KMS-11 (cell line): ENCODE measurements at regions not wholly inside any gene's neighbourhood (a gene's known extent, or its start where the extent isn't known, plus 50 kb on each side); places are given as distances from the start of the nearest gene placed in this dataset.
"Not testable (repeated sequence)": the region's sequence is repeated elsewhere in the genome, so short reads cannot be mapped to it uniquely, and the experiment has no call there.

Source experiments
- H2AFZ ChIP-seq: fragments of 200-600 bp; sonication (generic); 2 replicates; pipeline ENCODE4 v1.6.1; 2016; ENCODE audit warnings: antibody characterized with exemption, mixed run types, low read depth
- H3K27ac ChIP-seq: fragments of 200-600 bp; sonication (generic); 2 replicates; pipeline ENCODE4 v1.6.1; 2016; ENCODE audit warnings: mild to moderate bottlenecking, mixed run types
- H3K27me3 ChIP-seq: fragments of 200-600 bp; sonication (generic); 2 replicates; pipeline ENCODE4 v1.6.1; 2017; ENCODE audit warnings: mild to moderate bottlenecking, low read depth, mixed run types, moderate library complexity; ENCODE audit not compliant: insufficient read depth
- H3K36me3 ChIP-seq: fragments of 200-600 bp; sonication (generic); 2 replicates; pipeline ENCODE4 v1.6.1; 2017; ENCODE audit warnings: mild to moderate bottlenecking, mixed run types; ENCODE audit not compliant: insufficient read depth
- H3K4me1 ChIP-seq: fragments of 200-600 bp; sonication (generic); 2 replicates; pipeline ENCODE4 v1.6.1; 2016; ENCODE audit warnings: mild to moderate bottlenecking, low read depth, mixed run types; ENCODE audit not compliant: poor library complexity, severe bottlenecking
- H3K4me2 ChIP-seq: fragments of 200-600 bp; sonication (generic); 2 replicates; pipeline ENCODE4 v1.7.0; 2016; ENCODE audit warnings: mild to moderate bottlenecking, mixed run types
- H3K4me3 ChIP-seq: fragments of 200-600 bp; sonication (generic); IDR thresholded peaks from 2 replicates; pipeline ENCODE4 v1.6.1; 2017; ENCODE audit warnings: low read depth, low read length, mixed read lengths; ENCODE audit not compliant: insufficient read depth
- H3K79me2 ChIP-seq: fragments of 200-600 bp; sonication (generic); 2 replicates; pipeline ENCODE4 v1.6.1; 2016; ENCODE audit warnings: low read depth, mixed run types; ENCODE audit not compliant: insufficient read depth
- H3K9ac ChIP-seq: fragments of 200-600 bp; sonication (generic); 2 replicates; pipeline ENCODE4 v1.6.1; 2016; ENCODE audit warnings: mild to moderate bottlenecking, mixed run types
- H4K20me1 ChIP-seq: fragments of 200-600 bp; sonication (generic); 2 replicates; pipeline ENCODE4 v1.6.1; 2016; ENCODE audit warnings: mild to moderate bottlenecking, mixed run types; ENCODE audit not compliant: insufficient read depth
- CTCF ChIP-seq: fragments of 200-600 bp; sonication (generic); conservative IDR thresholded peaks from 2 replicates; pipeline ENCODE4 v1.6.1; 2017; ENCODE audit warnings: low read depth, mild to moderate bottlenecking, antibody characterized with exemption, low read length, moderate library complexity, mixed read lengths

DNA sequence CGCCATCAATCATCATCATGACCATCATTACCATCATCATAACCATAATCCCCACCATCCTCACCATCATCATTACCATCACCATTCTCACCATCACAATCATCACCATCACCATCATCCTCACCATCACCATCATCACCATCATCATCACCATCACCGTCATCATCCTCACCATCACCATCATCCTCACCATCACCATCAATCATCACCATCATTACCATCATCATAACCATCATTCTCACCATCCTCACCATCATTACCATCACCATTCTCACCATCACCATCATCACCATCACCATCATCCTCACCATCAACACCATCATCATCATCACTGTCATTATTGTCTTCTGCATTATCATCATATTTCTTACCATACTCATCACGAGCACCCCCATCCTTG, 245.5 kb downstream of the ADGRD1 start:
- Histone ChIP-seq H3K27me3 (no peaks in the 10 kb centered on the region), H4K20me1 (no peaks in the 10 kb centered on the region), H3K4me1 (no peaks in the 10 kb centered on the region), H3K36me3 (no peaks in the 10 kb centered on the region), H3K27ac (no peak overlapping the region), H3K4me3 (no peak overlapping the region), H3K9ac (no peak overlapping the region), H2AFZ (no peak overlapping the region), H3K4me2 (no peak overlapping the region), H3K79me2 (no peaks in the 10 kb centered on the region)
- no peak for TF ChIP-seq CTCF

- H4K20me1 ChIP-seq, H3K4me3 ChIP-seq, H3K79me2 ChIP-seq, H3K4me2 ChIP-seq, H3K4me1 ChIP-seq, H3K27me3 ChIP-seq, H2AFZ ChIP-seq, H3K27ac ChIP-seq, H3K9ac ChIP-seq, H3K36me3 ChIP-seq: not testable (repeated sequence)
Observed at GRCh38 chr12:131201912-131202311, 248.2 kb downstream of the ADGRD1 start.

DNA sequence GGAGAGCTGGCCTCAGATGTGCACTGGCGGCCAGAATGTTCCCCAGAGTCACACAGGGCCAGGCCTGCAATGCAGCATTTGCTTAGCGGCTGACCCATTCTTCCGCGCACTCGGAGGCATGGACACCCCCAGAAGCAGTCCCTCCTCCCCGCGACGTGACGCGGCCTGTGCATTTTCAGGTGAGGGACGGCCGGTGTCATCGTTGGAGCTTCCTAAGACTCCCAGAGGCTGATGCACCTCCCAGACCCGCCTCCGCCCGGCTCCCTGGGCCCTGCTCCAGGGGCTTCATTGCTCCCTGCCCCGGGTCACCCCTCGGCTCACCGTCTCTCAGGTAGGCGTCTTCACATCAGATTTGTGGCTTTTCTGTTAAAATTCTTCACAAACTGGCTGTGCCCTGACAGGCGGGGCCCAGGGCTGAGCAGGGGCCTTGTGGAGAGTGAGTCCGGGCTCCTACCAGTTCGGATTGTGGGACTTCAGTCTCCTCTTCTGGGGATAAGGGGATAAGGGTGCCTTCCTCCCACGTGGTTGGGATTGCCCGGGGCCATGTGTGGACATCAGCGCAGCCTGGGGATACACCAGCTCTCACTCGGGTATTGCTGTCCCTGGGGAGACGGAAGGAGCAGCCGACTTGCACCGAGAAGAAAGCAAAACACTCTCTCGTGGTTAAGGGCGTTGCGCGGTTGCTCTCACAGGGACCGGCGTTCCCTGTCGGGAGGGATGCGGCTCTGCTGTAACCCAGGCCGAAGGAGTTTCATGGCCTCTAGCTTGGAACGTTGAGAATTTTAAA, 249.1 kb downstream of the ADGRD1 start:
- Histone ChIP-seq H3K27me3 (no peaks in the 10 kb centered on the region), H3K4me3 (no peak overlapping the region), H3K4me2 (no peak overlapping the region), H4K20me1 (no peaks in the 10 kb centered on the region), H3K9ac (no peak overlapping the region), H3K79me2 (no peaks in the 10 kb centered on the region), H3K36me3 (no peaks in the 10 kb centered on the region), H3K27ac (no peak overlapping the region), H3K4me1 (no peaks in the 10 kb centered on the region), H2AFZ (no peak overlapping the region)
- no peak for TF ChIP-seq CTCF

GRCh38 chr12:131203666-131204415, 250.1 kb downstream of the ADGRD1 start:
- Histone ChIP-seq H3K9ac (no peak overlapping the region), H3K79me2 (no peaks in the 10 kb centered on the region), H3K27ac (no peak overlapping the region), H3K4me2 (no peak overlapping the region), H3K4me3 (no peak overlapping the region), H3K36me3 (no peaks in the 10 kb centered on the region), H4K20me1 (no peaks in the 10 kb centered on the region), H2AFZ (no peak overlapping the region), H3K4me1 (no peaks in the 10 kb centered on the region), H3K27me3 (no peaks in the 10 kb centered on the region)
- TF ChIP-seq CTCF, result no peak
